ENCODE measurements at regions not wholly inside any gene's neighbourhood (a gene's known extent, or its start where the extent isn't known, plus 50 kb on each side); places are given as distances from the start of the nearest gene placed in this dataset.

DNA sequence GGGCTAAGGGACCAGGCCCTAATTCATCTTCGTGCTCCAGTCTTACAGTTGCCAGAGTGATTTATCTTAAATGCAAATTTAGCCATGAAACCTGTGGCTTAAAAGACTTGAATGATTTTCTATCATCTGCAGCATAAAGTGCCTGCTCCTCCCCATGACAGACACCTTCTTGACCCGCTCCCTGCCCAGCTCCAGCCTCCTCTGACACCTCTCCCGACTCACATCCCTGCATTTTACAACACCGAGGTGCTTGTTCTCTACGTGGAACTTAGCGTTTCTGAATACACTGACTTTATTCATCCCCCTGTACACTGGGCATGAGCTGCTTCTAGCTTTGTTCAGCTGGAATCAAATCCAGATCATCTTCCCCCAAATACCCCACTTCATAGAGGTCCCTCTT is 128.7 kb upstream of the MYO16 start:
- no peak for TF ChIP-seq TARDBP (IDR thresholded peaks at IDR 0.05)
- no peak for TF ChIP-seq FOXK2 (IDR thresholded peaks at IDR 0.05)
- no peak for TF ChIP-seq ZNF384 (IDR thresholded peaks at IDR 0.05)
